ENCODE measurements at regions not wholly inside any gene's neighbourhood (a gene's known extent, or its start where the extent isn't known, plus 50 kb on each side); places are given as distances from the start of the nearest gene placed in this dataset.

GRCh38 chr22:27406389-27406861 is 395.1 kb downstream of the MN1 start:
- WGBS, 3 donors: 90 to 96% (median 92%) methylated on average over 2 of the region's 2 CpGs
- no peak for DNase-seq
- Histone ChIP-seq H3K27ac (no peak overlapping the region), H3K4me1 (ENCODE audit: insufficient read depth) (no peaks in the 10 kb centered on the region), H3K9me3 (no peaks in the 10 kb centered on the region), H3K27me3 (no peaks in the 10 kb centered on the region), H3K36me3 (no peaks in the 10 kb centered on the region), H3K4me3 (no peak overlapping the region)
- intact Hi-C loops (cut with DNase I): loop anchor here in 3 of 4 donors (5.0 to 10.0 kb wide), 2 partner anchors 398 to 1819 kb away; partner anchors contain the start of gene MN1 (in 2 of the 3)
- no peak for TF ChIP-seq POLR2A (IDR thresholded peaks at IDR 0.05)
- no peak for TF ChIP-seq CTCF (IDR thresholded peaks at IDR 0.05)
- TF ChIP-seq EP300 (IDR thresholded peaks at IDR 0.05): no peak

- no peak for DNase-seq
- no peaks in the 10 kb centered on the region for H3K9me3 ChIP-seq
- no peaks in the 10 kb centered on the region for H3K27me3 ChIP-seq
- no peaks in the 10 kb centered on the region for H3K36me3 ChIP-seq
- no peak overlapping the region for H3K4me3 ChIP-seq
- WGBS, 3 donors: 73 to 79% (median 77%) methylated on average over 13 to 14 of the region's 14 CpGs
- H3K4me1 ChIP-seq (ENCODE audit: insufficient read depth): no peaks in the 10 kb centered on the region
- H3K27ac ChIP-seq: no peak overlapping the region
- TF ChIP-seq CTCF (IDR thresholded peaks at IDR 0.05) (no peak), EP300 (IDR thresholded peaks at IDR 0.05) (no peak), POLR2A (IDR thresholded peaks at IDR 0.05) (no peak)
- intact Hi-C loops (cut with DNase I): loop anchor here in 3 of 4 donors (5.0 to 10.0 kb wide), 2 partner anchors 397 to 1820 kb away; partner anchors contain the start of gene MN1 (in 2 of the 3)
These were observed 394.1 kb downstream of the MN1 start for GRCh38 chr22:27407369-27407985.

DNA sequence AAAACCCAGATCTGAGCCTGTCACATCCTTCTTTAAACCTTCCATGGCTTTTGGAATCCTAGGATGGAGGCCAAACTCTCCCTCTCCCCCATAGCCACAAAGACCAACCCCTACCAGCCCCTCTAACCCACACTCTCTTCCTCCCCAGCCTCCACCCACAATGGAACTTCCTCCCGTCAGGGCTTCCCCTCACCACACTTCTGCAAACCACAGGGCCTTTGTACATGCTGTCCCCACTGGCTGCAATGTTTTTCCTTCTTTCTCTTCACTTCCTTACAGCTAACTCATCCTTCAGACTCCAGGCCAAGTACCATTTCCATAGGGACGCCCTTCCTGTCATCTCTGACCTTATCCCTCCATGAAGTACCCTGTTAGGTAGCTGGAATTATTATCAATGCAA is 393.5 kb downstream of the MN1 start:
- intact Hi-C loops (cut with DNase I): loop anchor here in 3 of 4 donors (5.0 to 10.0 kb wide), 2 partner anchors 397 to 1821 kb away; partner anchors contain the start of gene MN1 (in 2 of the 3)
- no peaks in the 10 kb centered on the region for H3K4me1 ChIP-seq (ENCODE audit: insufficient read depth)
- 92 to 94% (median 94%) methylated on average over 2 of the region's 2 CpGs for WGBS, 3 donors
- no peak overlapping the region for H3K4me3 ChIP-seq
- TF ChIP-seq CTCF (IDR thresholded peaks at IDR 0.05) (no peak), POLR2A (IDR thresholded peaks at IDR 0.05) (no peak), EP300 (IDR thresholded peaks at IDR 0.05) (no peak)
- no peak for DNase-seq
- H3K27ac ChIP-seq: no peak overlapping the region
- H3K9me3 ChIP-seq: no peaks in the 10 kb centered on the region
- no peaks in the 10 kb centered on the region for H3K27me3 ChIP-seq
- H3K36me3 ChIP-seq: no peaks in the 10 kb centered on the region

GRCh38 chr22:27409299-27409698 is 392.3 kb downstream of the MN1 start:
- no peak overlapping the region for H3K27ac ChIP-seq
- WGBS, 3 donors: 81 to 83% (median 81%) methylated on average over 11 of the region's 11 CpGs
- no peaks in the 10 kb centered on the region for H3K36me3 ChIP-seq
- DNase-seq: no peak
- TF ChIP-seq POLR2A (IDR thresholded peaks at IDR 0.05) (no peak), EP300 (IDR thresholded peaks at IDR 0.05) (no peak), CTCF (IDR thresholded peaks at IDR 0.05) (no peak)
- no peak overlapping the region for H3K4me3 ChIP-seq
- intact Hi-C loops (cut with DNase I): loop anchor here in 3 of 4 donors (5.0 to 10.0 kb wide), 2 partner anchors 396 to 1822 kb away; partner anchors contain the start of gene MN1 (in 2 of the 3)
- no peaks in the 10 kb centered on the region for H3K4me1 ChIP-seq (ENCODE audit: insufficient read depth)
- H3K9me3 ChIP-seq: no peaks in the 10 kb centered on the region
- no peaks in the 10 kb centered on the region for H3K27me3 ChIP-seq
